H1 (cell line): ENCODE measurements at regions not wholly inside any gene's neighbourhood (a gene's known extent, or its start where the extent isn't known, plus 50 kb on each side); places are given as distances from the start of the nearest gene placed in this dataset.

Source experiments
- CTCF ChIA-PET: fragments of 300-600 bp; sonication (Branson Sonifier 250); formaldehyde crosslinking; loops from one replicate; lab custom pipeline; 2021; ENCODE audit not compliant: partially characterized antibody; lab: Charles Lee
- POLR2A ChIA-PET: fragments of 300-600 bp; sonication (Branson Sonifier 250); formaldehyde crosslinking; loops from one replicate; lab custom pipeline; 2021; ENCODE audit warnings: inconsistent platforms; ENCODE audit not compliant: partially characterized antibody; lab: Charles Lee
- DNase-seq, 2 experiments: peaks; one replicate each; pipeline versions ENCODE4 v3.0.0 to v3.0.0-alpha.2; 2010 to 2022; ENCODE audit warnings: low spot score in 2 of 2, low read depth in 1 of 2, mixed read lengths in 1 of 2
- FAIRE-seq: peaks from 2 replicates; lab custom pipeline; 2011; peaks lifted over from hg19 to GRCh38; lab: Jason Lieb, UNC
- H2AFZ ChIP-seq: 2 replicates; pipeline ENCODE4 v1.8.1; 2012; ENCODE audit warnings: low read length, inconsistent platforms
- H2AK5ac ChIP-seq: 2 replicates; pipeline ENCODE4 v1.6.1; 2013; ENCODE audit warnings: low read depth, low read length
- H2BK120ac ChIP-seq: replicated peaks from 2 replicates; pipeline ENCODE3; 2013; ENCODE audit warnings: low read depth, low read length, inconsistent platforms
- H2BK12ac ChIP-seq: 2 replicates; pipeline ENCODE4 v1.6.1; 2013; ENCODE audit warnings: low read depth, low read length
- H2BK15ac ChIP-seq: 2 replicates; pipeline ENCODE4 v1.6.1; 2013; ENCODE audit warnings: low read length
- H2BK20ac ChIP-seq: 2 replicates; pipeline ENCODE4 v1.6.1; 2013; ENCODE audit warnings: low read length
- H2BK5ac ChIP-seq: 2 replicates; pipeline ENCODE4 v1.6.1; 2013; ENCODE audit warnings: low read depth, low read length
- H3K14ac ChIP-seq: 2 replicates; pipeline ENCODE4 v1.6.1; 2013; ENCODE audit warnings: inconsistent platforms; ENCODE audit not compliant: insufficient read length
- H3K18ac ChIP-seq: 2 replicates; pipeline ENCODE4 v1.6.1; 2013; ENCODE audit warnings: low read length; ENCODE audit errors: extremely low read depth
- H3K23ac ChIP-seq: 2 replicates; pipeline ENCODE4 v1.6.1; 2013; ENCODE audit warnings: inconsistent platforms; ENCODE audit not compliant: insufficient read length
- H3K23me2 ChIP-seq: 2 replicates; pipeline ENCODE4 v1.6.1; 2013; ENCODE audit warnings: low read depth, low read length
- H3K27ac ChIP-seq: 2 replicates; pipeline ENCODE4 v1.6.1; 2011; ENCODE audit warnings: low read depth, low read length, inconsistent platforms
- H3K27me3 ChIP-seq, 4 experiments: replicated peaks in 1 of 4; 1 replicate in 1 of 4; 2 replicates in 3 of 4; pipeline versions ENCODE4 v1.6.1 to v1.8.1; 2011 to 2013; ENCODE audit warnings: low read length in 3 of 4, mild to moderate bottlenecking in 3 of 4, inconsistent platforms in 2 of 4, mixed read lengths in 2 of 4, moderate library complexity in 1 of 4; ENCODE audit not compliant: control insufficient read depth in 3 of 4, insufficient read depth in 3 of 4; ENCODE audit errors: extremely low read depth in 1 of 4
- H3K36me3 ChIP-seq, 4 experiments: 2 replicates each; pipeline versions ENCODE4 v1.6.1 to v1.8.1; 2011 to 2013; ENCODE audit warnings: mild to moderate bottlenecking in 4 of 4, low read length in 3 of 4, moderate library complexity in 2 of 4, control low read depth in 1 of 4, inconsistent platforms in 1 of 4; ENCODE audit not compliant: insufficient read depth in 4 of 4, control insufficient read depth in 2 of 4
- H3K4ac ChIP-seq: replicated peaks from 2 replicates; pipeline ENCODE3; 2013; ENCODE audit warnings: low read length, low read depth, mixed read lengths, inconsistent platforms; ENCODE audit not compliant: insufficient read length
- H3K4me1 ChIP-seq, 4 experiments: replicated peaks in 1 of 4; 1 replicate in 1 of 4; 2 replicates in 3 of 4; pipeline versions ENCODE4 v1.6.1 to v1.8.1; 2011 to 2013; ENCODE audit warnings: low read length in 3 of 4, inconsistent platforms in 2 of 4, mixed read lengths in 1 of 4; ENCODE audit not compliant: insufficient read depth in 4 of 4, control insufficient read depth in 3 of 4
- H3K4me2 ChIP-seq, 2 experiments: 2 replicates each; pipeline versions ENCODE4 v1.6.1 to v1.8.1; 2011 to 2013; ENCODE audit warnings: low read depth in 2 of 2, low read length in 2 of 2, control low read depth in 1 of 2, inconsistent platforms in 1 of 2, mild to moderate bottlenecking in 1 of 2; ENCODE audit not compliant: insufficient read depth in 1 of 2
- H3K4me3 ChIP-seq, 4 experiments: fragments of 200-600, 300-600 bp in 1 of 4; sonication (generic), shearing (Covaris generic), sonication (Bioruptor Twin) in 1 of 4; 2 replicates each; pipeline versions ENCODE4 v1.5.1 to v1.8.1; 2011 to 2016; ENCODE audit warnings: low read length in 4 of 4, low read depth in 3 of 4, control low read depth in 2 of 4, inconsistent platforms in 2 of 4, mild to moderate bottlenecking in 2 of 4, mixed read lengths in 1 of 4, moderate library complexity in 1 of 4; ENCODE audit not compliant: insufficient read depth in 2 of 4; ENCODE audit errors: extremely low read depth in 1 of 4
- H3K56ac ChIP-seq: replicated peaks from 2 replicates; pipeline ENCODE3; 2013; ENCODE audit warnings: low read depth, mild to moderate bottlenecking, mixed read lengths, low read length, inconsistent platforms; ENCODE audit not compliant: insufficient read length
- H3K79me1 ChIP-seq: 2 replicates; pipeline ENCODE4 v1.6.1; 2013; ENCODE audit warnings: low read depth, low read length, control low read depth
- H3K79me2 ChIP-seq, 2 experiments: 2 replicates each; pipeline versions ENCODE4 v1.6.1 to v1.8.1; 2012 to 2013; ENCODE audit warnings: low read length in 2 of 2, mild to moderate bottlenecking in 2 of 2, inconsistent platforms in 1 of 2; ENCODE audit not compliant: insufficient read depth in 2 of 2, control insufficient read depth in 1 of 2
- H3K9ac ChIP-seq, 4 experiments: replicated peaks in 1 of 4; 1 replicate in 1 of 4; 2 replicates in 3 of 4; pipeline versions ENCODE4 v1.6.1 to v1.8.1; 2011 to 2013; ENCODE audit warnings: low read depth in 3 of 4, low read length in 3 of 4, control low read depth in 2 of 4, mild to moderate bottlenecking in 2 of 4, moderate library complexity in 2 of 4, inconsistent platforms in 1 of 4; ENCODE audit errors: extremely low read depth in 1 of 4
- H3K9me3 ChIP-seq, 2 experiments: 2 replicates each; pipeline versions ENCODE4 v1.6.1 to v1.8.1; 2012 to 2013; ENCODE audit warnings: mild to moderate bottlenecking in 2 of 2, moderate library complexity in 2 of 2, control low read depth in 1 of 2, inconsistent platforms in 1 of 2, low read depth in 1 of 2, low read length in 1 of 2, mixed read lengths in 1 of 2; ENCODE audit not compliant: insufficient read depth in 2 of 2
- H4K20me1 ChIP-seq, 2 experiments: replicated peaks in 1 of 2; 2 replicates each; pipeline versions ENCODE3 to v1.8.1; 2011 to 2013; ENCODE audit warnings: inconsistent platforms in 2 of 2, low read length in 2 of 2, mild to moderate bottlenecking in 1 of 2; ENCODE audit not compliant: insufficient read depth in 2 of 2, control insufficient read depth in 1 of 2
- H4K5ac ChIP-seq: 2 replicates; pipeline ENCODE4 v1.6.1; 2013; ENCODE audit warnings: low read length, low read depth, mixed read lengths, inconsistent platforms; ENCODE audit not compliant: insufficient read length
- H4K8ac ChIP-seq: 2 replicates; pipeline ENCODE4 v1.8.0; 2013; ENCODE audit warnings: mild to moderate bottlenecking, moderate library complexity, low read length, inconsistent platforms; ENCODE audit not compliant: insufficient read depth; ENCODE audit errors: extremely low read depth
- H4K91ac ChIP-seq: replicated peaks from 2 replicates; pipeline ENCODE3; 2013; ENCODE audit warnings: low read length, mixed read lengths, inconsistent platforms; ENCODE audit not compliant: insufficient read length
- HDAC2 ChIP-seq, 2 experiments: fragments of 300-600 bp in 1 of 2; sonication (generic) in 1 of 2; IDR thresholded peaks; 2 replicates each; pipeline ENCODE4 v1.6.1; 2011 to 2012; ENCODE audit warnings: low read depth in 2 of 2, low read length in 2 of 2, mild to moderate bottlenecking in 2 of 2, moderate library complexity in 2 of 2, borderline replicate concordance in 1 of 2, inconsistent platforms in 1 of 2
- SIN3A ChIP-seq, 2 experiments: IDR thresholded peaks in 1 of 2; conservative IDR thresholded peaks in 1 of 2; 2 replicates each; pipeline ENCODE4 v1.6.1; 2011 to 2012; ENCODE audit warnings: low read length in 2 of 2, improper control_type of control experiment in 1 of 2, low read depth in 1 of 2, mild to moderate bottlenecking in 1 of 2
- WGBS, 2 experiments: shearing (Covaris generic) in 1 of 2; methylation state at CpG; one replicate each; pipeline versions ENCODE4 v1.1.6 to v1.1.7; 2013 to 2015; ENCODE audit warnings: low lambda C conversion rate in 2 of 2, mixed read lengths in 2 of 2, inconsistent platforms in 1 of 2, low coverage in 1 of 2, missing lambda C conversion rate in 1 of 2; ENCODE audit not compliant: insufficient replicate concordance in 2 of 2, insufficient coverage in 1 of 2, insufficient read length in 1 of 2; ENCODE audit errors: extremely low coverage in 1 of 2, missing lambda C conversion rate in 1 of 2; 5-methylcytosine and 5-hydroxymethylcytosine counted together

GRCh38 chr6:62670490-62671223 lies 384.6 kb upstream of the KHDRBS2 start:
- WGBS, 2 experiments = 94% methylated on average over 2 of the region's 2 CpGs; no CpG with 5 or more reads in 1 of the 2 experiments
- ChIA-PET POLR2A (no interaction called here), CTCF (no interaction called here)
- Histone ChIP-seq H2BK15ac (no peak overlapping the region), H4K20me1 (no peaks in the 10 kb centered on the region), H3K4me1 (no peaks in the 10 kb centered on the region), H2BK12ac (no peak overlapping the region), H2BK5ac (no peak overlapping the region), H3K27ac (no peak overlapping the region), H3K4me3 (no peak overlapping the region), H3K9me3 (no peaks in the 10 kb centered on the region), H3K18ac (no peak overlapping the region), H3K23ac (no peak overlapping the region), H4K8ac (no peak overlapping the region), H2AFZ (no peak overlapping the region), H3K36me3 (no peaks in the 10 kb centered on the region), H3K9ac (no peak overlapping the region), H3K56ac (no peak overlapping the region), H3K79me1 (no peaks in the 10 kb centered on the region), H2BK20ac (no peak overlapping the region), H3K4me2 (no peak overlapping the region), H3K23me2 (no peaks in the 10 kb centered on the region), H2AK5ac (no peak overlapping the region), H3K4ac (no peak overlapping the region), H3K27me3 (no peaks in the 10 kb centered on the region), H2BK120ac (no peak overlapping the region), H3K79me2 (no peaks in the 10 kb centered on the region), H3K14ac (no peak overlapping the region), H4K5ac (no peak overlapping the region), H4K91ac (no peak overlapping the region)
- DNase-seq (no peak), FAIRE-seq (no peak)
- no peak for TF ChIP-seq SIN3A (conservative IDR thresholded peaks at IDR 0.05 in 1 of 2, IDR thresholded peaks at IDR 0.05 in 1 of 2; ENCODE audit: low read depth in 1 of 2, low read length in 2 of 2)
- no peak for TF ChIP-seq HDAC2 (IDR thresholded peaks at IDR 0.05; ENCODE audit: borderline replicate concordance in 1 of 2, low read depth in 2 of 2, low read length in 2 of 2)
